RPMI8226 (cell line): ENCODE measurements at regions not wholly inside any gene's neighbourhood (a gene's known extent, or its start where the extent isn't known, plus 50 kb on each side); places are given as distances from the start of the nearest gene placed in this dataset.
"Not testable (repeated sequence)": the region's sequence is repeated elsewhere in the genome, so short reads cannot be mapped to it uniquely, and the experiment has no call there.

Experiments used
- DNase-seq: peaks from one replicate; pipeline ENCODE4 v3.0.0-alpha.2; 2015

DNA sequence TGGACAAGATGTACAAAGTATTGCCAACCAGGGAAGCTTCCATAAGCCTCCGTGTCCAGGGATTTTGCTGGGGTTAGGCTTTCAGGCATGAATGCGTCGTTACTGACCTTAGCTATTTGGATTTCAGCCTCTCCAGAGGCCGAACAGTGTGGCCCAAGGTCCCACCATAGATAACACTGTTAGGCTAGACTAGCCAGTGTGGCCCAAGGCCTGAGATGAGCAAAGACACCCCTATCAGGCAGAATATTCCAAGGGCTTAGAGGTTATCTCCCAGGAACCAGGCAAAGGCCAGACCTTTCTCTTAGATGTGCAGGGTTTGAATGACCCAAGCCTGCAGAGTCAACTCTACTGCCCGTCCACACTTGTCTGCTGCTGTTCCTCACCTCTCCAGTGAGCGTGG lies 131.7 kb upstream of the NDUFV2 start:
- no peak for DNase-seq

DNA sequence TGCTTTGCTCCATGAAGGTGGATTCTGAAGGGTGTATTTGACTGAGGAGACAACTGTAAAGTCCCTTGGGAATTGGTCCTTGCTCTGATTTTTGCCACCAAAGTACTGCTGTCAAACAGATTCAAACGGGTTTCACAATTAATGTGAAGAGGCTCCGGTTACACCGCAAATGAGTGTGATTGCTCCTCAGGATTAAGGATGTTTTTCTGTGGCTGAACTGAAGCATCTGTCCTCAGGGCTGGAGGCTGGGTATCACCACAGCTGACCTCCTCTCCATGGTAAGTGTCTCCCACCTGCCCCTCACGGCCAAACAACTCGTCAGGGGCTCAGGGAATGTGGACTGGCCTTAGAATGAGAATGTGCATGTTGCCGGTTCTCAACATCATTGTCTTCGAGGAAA lies 130.4 kb upstream of the NDUFV2 start:
- DNase-seq, result no peak

DNA sequence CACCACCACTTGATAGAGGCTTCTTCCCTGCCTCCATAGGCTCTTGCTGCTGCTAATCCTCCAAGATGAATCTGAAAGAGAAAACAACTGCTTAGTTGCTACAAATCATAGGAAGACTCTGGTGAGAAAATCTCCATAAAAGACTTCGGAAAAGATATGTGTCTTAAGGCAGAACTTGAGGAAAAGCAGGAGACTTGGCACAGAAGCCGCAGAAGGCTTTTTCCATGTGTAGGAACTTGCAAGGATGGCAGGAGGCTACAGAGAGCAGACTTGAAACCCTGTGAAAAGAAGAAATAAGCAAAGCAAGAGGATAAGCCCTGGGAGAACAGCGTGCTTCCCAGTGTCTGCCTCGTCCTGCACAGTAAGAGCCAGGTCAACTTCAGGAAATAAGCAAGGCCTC lies 128.2 kb upstream of the NDUFV2 start:
- no peak for DNase-seq

GRCh38 chr18:8974696-8975095 lies 127.8 kb upstream of the NDUFV2 start:
- no peak for DNase-seq

DNA sequence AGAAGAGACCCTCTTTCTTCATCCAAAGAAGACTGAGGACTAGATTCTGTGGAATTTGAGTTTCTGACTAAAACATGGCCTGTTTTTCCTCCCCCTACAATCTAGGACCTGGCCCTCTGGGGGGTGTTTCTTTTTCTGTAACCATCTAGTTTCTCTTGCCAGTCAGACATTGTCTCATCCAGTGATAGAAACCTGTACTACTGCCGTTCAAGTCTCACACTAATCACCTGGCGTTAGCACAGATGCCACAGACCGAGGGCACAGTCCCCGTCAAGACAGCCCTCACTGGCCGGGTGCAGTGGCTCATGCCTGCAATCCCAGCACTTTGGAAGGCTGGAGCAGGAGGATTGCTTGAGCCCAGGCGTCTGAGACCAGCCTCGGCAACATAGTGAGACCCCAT lies 126.9 kb upstream of the NDUFV2 start:
- no peak for DNase-seq

GRCh38 chr18:8976606-8977005 lies 125.9 kb upstream of the NDUFV2 start:
- no peak for DNase-seq

- DNase-seq, result no peak
Measured at GRCh38 chr18:8977166-8977565, 125.3 kb upstream of the NDUFV2 start.

- no peak for DNase-seq
Measured at GRCh38 chr18:8977701-8978100, 124.8 kb upstream of the NDUFV2 start.

DNA sequence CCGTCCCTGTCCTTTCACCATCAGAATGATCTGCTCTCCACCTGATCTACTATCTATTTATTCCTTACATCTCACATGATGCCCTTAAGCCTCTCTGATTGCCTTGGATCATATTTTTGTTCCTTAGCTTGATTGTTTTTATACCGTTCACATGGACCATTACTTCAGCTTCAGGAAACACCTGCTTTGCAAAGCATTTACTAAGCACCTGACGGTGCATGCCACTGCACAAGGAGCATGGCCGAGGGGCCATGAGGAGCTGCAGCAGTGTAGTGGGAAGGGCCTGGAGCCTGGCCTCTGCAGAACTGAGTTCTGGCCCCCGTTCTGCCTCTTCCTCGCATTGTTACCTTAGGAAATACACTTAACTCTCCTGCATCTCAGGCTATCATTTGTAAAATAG lies 124.1 kb upstream of the NDUFV2 start:
- DNase-seq, result no peak

DNA sequence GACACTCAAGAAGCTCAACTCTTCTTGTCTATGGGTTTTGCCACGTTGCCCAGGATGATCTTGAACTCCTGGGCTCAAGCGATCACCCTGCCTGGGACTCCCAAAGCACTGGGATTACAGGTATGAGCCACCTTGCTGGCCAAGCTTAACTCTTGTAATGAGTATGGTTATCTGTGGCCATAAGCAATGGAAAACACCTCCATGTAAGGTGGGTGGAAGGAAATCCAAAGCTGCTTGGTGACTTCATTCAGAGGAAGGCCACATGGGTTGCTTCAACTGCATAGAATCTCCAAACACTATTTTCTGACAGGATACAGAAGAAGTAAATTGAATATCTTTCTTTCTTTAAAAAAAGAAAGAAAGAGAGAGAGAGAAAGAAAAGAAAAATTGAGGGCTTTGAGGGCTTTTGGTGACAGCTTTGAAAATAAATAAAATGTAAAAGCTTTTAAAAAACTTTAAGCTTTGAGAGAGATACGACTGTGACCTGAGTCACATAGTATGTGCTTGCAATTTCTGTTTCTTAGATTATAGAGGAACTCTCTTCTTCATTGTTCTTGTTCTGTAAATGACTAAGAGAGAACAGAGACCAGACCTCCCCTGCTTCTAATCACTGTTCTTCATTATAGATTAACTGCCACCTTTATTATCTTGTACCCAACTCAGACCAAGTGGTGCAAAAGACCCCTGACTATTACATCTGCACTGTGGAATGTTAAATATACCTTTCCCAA lies 123.1 kb upstream of the NDUFV2 start:
- DNase-seq, result no peak

- DNase-seq, result no peak
Measured at GRCh38 chr18:8980496-8980895, 122.0 kb upstream of the NDUFV2 start.

DNA sequence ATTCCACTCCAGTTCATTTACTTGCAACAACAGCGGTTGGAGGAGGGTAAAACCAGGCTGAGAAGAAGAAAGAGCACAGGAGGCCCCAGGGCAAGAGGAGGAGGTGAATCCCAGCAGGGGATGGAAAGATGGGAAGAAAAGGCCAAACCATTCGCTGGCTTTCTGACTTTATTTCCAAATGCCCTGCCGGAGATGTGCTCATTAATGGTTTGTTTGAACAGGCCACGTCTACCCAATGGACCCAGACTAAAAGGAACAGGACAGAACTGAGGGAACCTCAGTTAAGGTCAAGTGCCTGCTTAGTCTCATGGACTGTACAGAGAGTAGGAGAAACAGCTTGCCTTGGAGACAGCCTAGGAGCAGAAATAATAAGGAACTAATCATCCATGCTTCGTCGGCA lies 121.6 kb upstream of the NDUFV2 start:
- no peak for DNase-seq

DNA sequence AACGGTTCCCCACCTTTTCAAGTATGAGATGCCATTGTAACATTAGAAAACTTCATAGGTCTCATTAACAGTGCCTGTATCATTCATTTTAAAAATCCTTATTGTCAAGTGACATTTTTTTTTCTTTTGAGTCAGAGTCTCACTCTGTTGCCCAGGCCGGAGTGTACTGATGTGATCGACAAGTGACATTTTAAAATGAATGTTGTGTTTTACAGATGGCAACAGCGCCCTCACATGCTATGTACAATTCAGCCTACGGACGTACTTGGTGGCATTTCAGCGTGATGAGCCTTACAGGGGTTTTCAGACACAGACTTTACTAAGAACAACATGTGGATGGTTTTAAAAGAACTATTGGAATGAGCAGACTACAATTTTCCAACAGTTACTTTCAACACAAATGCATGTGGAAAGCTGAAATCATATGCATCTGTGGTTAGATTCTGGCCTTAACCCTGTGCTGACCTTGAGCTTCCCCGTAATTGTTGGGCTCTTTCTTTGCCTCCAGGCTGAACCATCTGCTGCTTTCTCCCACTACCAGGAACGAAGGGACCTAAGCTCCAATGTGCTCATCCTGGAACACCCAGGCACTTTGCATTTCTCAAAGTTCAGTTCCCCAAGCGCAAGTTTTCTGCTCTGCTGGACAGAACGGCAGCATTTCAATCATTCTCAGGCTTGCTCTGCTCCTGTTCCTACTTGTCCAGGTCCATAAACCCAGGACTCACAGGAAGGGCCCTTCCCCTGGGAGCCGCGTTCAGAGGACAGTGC lies 119.9 kb upstream of the NDUFV2 start:
- DNase-seq, result peak; percentile 29

DNA sequence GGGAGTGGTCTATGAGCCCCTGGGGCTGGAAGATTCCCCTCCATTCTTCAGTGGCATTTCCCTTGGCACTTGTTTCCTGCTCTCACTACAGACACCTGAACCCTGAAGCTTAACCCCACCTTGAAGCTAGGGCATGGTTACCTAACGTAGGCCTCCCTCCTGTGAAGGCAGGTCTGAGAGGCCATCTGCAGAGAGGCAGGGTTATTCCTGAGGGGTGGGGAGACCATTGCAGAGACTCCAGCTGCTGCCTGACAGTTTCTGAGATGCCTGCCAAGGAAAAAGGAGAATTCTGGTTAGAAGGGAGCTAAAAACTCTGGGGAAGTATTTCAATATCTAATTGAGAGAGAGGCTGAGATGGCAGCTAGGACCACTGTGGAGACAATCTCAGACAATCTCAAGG lies 119.3 kb upstream of the NDUFV2 start:
- no peak for DNase-seq

- no peak for DNase-seq
Measured at GRCh38 chr18:8984131-8984721, 118.3 kb upstream of the NDUFV2 start.

DNA sequence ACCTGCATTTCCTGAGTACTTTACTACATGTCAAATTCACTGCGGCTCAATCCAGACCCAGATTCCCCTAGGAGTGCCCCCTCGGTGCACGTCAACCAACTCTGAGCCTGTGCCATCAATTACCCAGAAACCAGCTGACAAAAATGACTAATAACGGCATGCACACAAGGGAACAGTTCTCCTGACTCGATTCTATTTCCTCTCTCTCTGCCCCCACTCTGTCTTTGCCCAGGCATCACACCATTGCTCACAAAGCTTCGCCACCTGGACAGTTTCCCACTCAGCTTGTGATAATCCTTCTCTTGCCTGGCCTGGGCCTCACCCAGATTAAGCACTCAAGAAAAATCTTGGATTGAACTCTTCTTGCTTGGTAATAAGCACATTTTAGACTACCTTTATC lies 115.3 kb upstream of the NDUFV2 start:
- DNase-seq, result no peak

GRCh38 chr18:8988260-8988871 lies 114.1 kb upstream of the NDUFV2 start:
- peak; percentile 78 for DNase-seq

GRCh38 chr18:8989017-8989416 lies 113.5 kb upstream of the NDUFV2 start:
- no peak for DNase-seq

DNA sequence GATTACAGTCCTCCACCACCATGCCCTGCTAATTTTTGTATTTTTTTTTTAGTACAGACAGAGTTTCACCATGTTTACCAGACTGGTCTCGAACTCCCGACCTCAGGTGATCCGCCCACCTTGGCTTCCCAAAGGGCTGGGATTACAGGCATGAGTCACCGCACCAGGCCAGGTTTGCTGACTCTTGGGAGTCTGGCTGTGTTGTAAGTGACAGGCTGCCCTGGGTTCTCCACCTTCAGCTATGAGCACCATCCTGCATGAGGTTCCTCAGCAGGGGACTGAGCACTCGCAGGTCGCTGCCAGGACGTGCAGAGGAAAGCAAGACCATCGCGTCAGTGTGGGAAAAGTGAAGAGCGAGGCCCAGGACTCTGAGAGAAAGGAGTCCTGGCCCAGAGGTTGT lies 112.6 kb upstream of the NDUFV2 start:
- DNase-seq, result no peak

- DNase-seq, result no peak
Measured at GRCh38 chr18:8990276-8991031, 112.0 kb upstream of the NDUFV2 start.

- DNase-seq, result no peak
Measured at GRCh38 chr18:8991155-8991554, 111.3 kb upstream of the NDUFV2 start.

GRCh38 chr18:8992500-8992899 lies 110.0 kb upstream of the NDUFV2 start:
- not testable (repeated sequence) for DNase-seq

- no peak for DNase-seq
Measured at GRCh38 chr18:8994603-8995002, 107.9 kb upstream of the NDUFV2 start.
